CD14-positive monocyte (primary cell): ENCODE measurements at regions not wholly inside any gene's neighbourhood (a gene's known extent, or its start where the extent isn't known, plus 50 kb on each side); places are given as distances from the start of the nearest gene placed in this dataset.

ENCODE experiments used
- DNase-seq, 3 donors: peaks; one replicate each; pipeline ENCODE4 v3.0.0-alpha.2; 2011 to 2022
- H2AFZ ChIP-seq: 2 replicates; pipeline ENCODE4 v1.6.0; 2012; ENCODE audit warnings: mild to moderate bottlenecking, low read depth, low read length, inconsistent platforms; ENCODE audit not compliant: insufficient read depth, poor library complexity, severe bottlenecking
- H3K27ac ChIP-seq, 2 donors: 1 replicate in 1 of 2; 2 replicates in 1 of 2; pipeline ENCODE4 v1.5.1; 2012 to 2013; ENCODE audit warnings: low read length in 2 of 2, control low read depth in 1 of 2, inconsistent platforms in 1 of 2, low read depth in 1 of 2, mild to moderate bottlenecking in 1 of 2
- H3K27me3 ChIP-seq, 2 donors: one replicate each; pipeline versions ENCODE4 v1.6.0 to v1.6.1; 2011 to 2013; ENCODE audit warnings: low read length in 2 of 2; ENCODE audit not compliant: control insufficient read depth in 2 of 2, insufficient read depth in 2 of 2
- H3K36me3 ChIP-seq, 2 donors: replicated peaks in 1 of 2; 1 replicate in 1 of 2; 2 replicates in 1 of 2; pipeline versions ENCODE4 v1.5.1 to v1.6.1; 2012 to 2013; ENCODE audit warnings: low read length in 2 of 2, control low read depth in 1 of 2, inconsistent platforms in 1 of 2, mild to moderate bottlenecking in 1 of 2; ENCODE audit not compliant: insufficient read depth in 2 of 2, control insufficient read depth in 1 of 2
- H3K4me1 ChIP-seq, 2 donors: 1 replicate in 1 of 2; 2 replicates in 1 of 2; pipeline versions ENCODE4 v1.5.1 to v1.6.1; 2012 to 2013; ENCODE audit warnings: low read length in 2 of 2, control low read depth in 1 of 2, inconsistent platforms in 1 of 2, mild to moderate bottlenecking in 1 of 2, moderate library complexity in 1 of 2; ENCODE audit not compliant: insufficient read depth in 2 of 2, control insufficient read depth in 1 of 2
- H3K4me2 ChIP-seq: replicated peaks from 2 replicates; pipeline ENCODE3; 2012; ENCODE audit warnings: low read length, moderate library complexity, mild to moderate bottlenecking; ENCODE audit not compliant: poor library complexity, severe bottlenecking; ENCODE audit errors: extremely low read depth
- H3K4me3 ChIP-seq, 3 experiments: fragments of 200-600 bp in 1 of 3; sonication (generic) in 1 of 3; replicated peaks in 1 of 3; 1 replicate in 2 of 3; 2 replicates in 1 of 3; pipeline ENCODE4 v1.5.1; 2011 to 2013; ENCODE audit warnings: low read length in 3 of 3, mild to moderate bottlenecking in 3 of 3, control low read depth in 2 of 3, low read depth in 2 of 3, inconsistent platforms in 1 of 3, moderate library complexity in 1 of 3
- H3K79me2 ChIP-seq: 2 replicates; pipeline ENCODE4 v1.6.0; 2012; ENCODE audit warnings: mild to moderate bottlenecking, control low read depth, inconsistent platforms, low read length, moderate library complexity; ENCODE audit not compliant: insufficient read depth
- H3K9ac ChIP-seq: 2 replicates; pipeline ENCODE4 v1.6.0; 2017; ENCODE audit warnings: low read length, mild to moderate bottlenecking; ENCODE audit not compliant: insufficient read depth, poor library complexity, severe bottlenecking
- H3K9me3 ChIP-seq, 2 donors: replicated peaks in 1 of 2; 1 replicate in 1 of 2; 2 replicates in 1 of 2; pipeline versions ENCODE4 v1.5.1 to v1.6.1; 2012 to 2013; ENCODE audit warnings: low read length in 2 of 2, control low read depth in 1 of 2; ENCODE audit not compliant: control insufficient read depth in 1 of 2, insufficient read depth in 1 of 2
- H4K20me1 ChIP-seq: 2 replicates; pipeline ENCODE4 v1.6.0; 2012; ENCODE audit warnings: mild to moderate bottlenecking, low read length, control low read depth, moderate library complexity; ENCODE audit not compliant: insufficient read depth
- H3K27ac Mint-ChIP-seq, 7 donors: one replicate each; pipeline ENCODE4 v1.8.0; 2020; ENCODE audit warnings: mild to moderate bottlenecking in 7 of 7, mixed read lengths in 7 of 7, moderate library complexity in 6 of 7, inconsistent platforms in 2 of 7
- H3K27me3 Mint-ChIP-seq, 3 donors: one replicate each; pipeline ENCODE4 v1.8.0; 2021 to 2022; ENCODE audit warnings: low read depth in 3 of 3, mild to moderate bottlenecking in 3 of 3, mixed read lengths in 3 of 3, moderate library complexity in 3 of 3, inconsistent platforms in 1 of 3
- H3K36me3 Mint-ChIP-seq, 2 donors: one replicate each; pipeline ENCODE4 v1.8.0; 2020; ENCODE audit warnings: mixed read lengths in 2 of 2, inconsistent platforms in 1 of 2, mild to moderate bottlenecking in 1 of 2
- H3K4me1 Mint-ChIP-seq: one replicate; pipeline ENCODE4 v1.8.0; 2020; ENCODE audit warnings: mild to moderate bottlenecking, mixed read lengths
- H3K4me3 Mint-ChIP-seq, 2 donors: one replicate each; pipeline ENCODE4 v1.8.0; 2020; ENCODE audit warnings: mild to moderate bottlenecking in 2 of 2, mixed read lengths in 2 of 2, moderate library complexity in 1 of 2
- H3K9me3 Mint-ChIP-seq, 7 donors: one replicate each; pipeline ENCODE4 v1.8.0; 2020 to 2022; ENCODE audit warnings: mixed read lengths in 7 of 7, mild to moderate bottlenecking in 6 of 7, moderate library complexity in 6 of 7, inconsistent platforms in 2 of 7
- CTCF ChIP-seq: fragments of 200-600 bp; IDR thresholded peaks from one replicate; pipeline ENCODE4 v1.8.0; 2022; ENCODE audit warnings: antibody characterized with exemption, mild to moderate bottlenecking
- WGBS: methylation state at CpG from one replicate; pipeline ENCODE4 v1.1.5; 2013; ENCODE audit warnings: missing lambda C conversion rate; ENCODE audit not compliant: insufficient coverage; 5-methylcytosine and 5-hydroxymethylcytosine counted together
- intact Hi-C, 2 donors: fragments of 100-400 bp; cut with micrococcal nuclease; formaldehyde crosslinking; loops; one replicate each; pipeline versions ENCODE4 v1.15.0 to v1.15.1; 2023

- Histone ChIP-seq H3K79me2 (no peaks in the 10 kb centered on the region), H3K27ac (no peak overlapping the region), H3K9ac (no peak overlapping the region), H3K4me1 (no peaks in the 10 kb centered on the region), H4K20me1 (no peaks in the 10 kb centered on the region), H3K4me3 (no peak overlapping the region), H2AFZ (no peak overlapping the region), H3K4me2 (no peak overlapping the region), H3K36me3 (no peaks in the 10 kb centered on the region), H3K9me3 (no peaks in the 10 kb centered on the region), H3K27me3 (no peaks in the 10 kb centered on the region)
- no peak for TF ChIP-seq CTCF
- Mint-ChIP-seq H3K36me3 (no peaks in the 10 kb centered on the region), H3K4me1 (no peaks in the 10 kb centered on the region), H3K9me3 (peaks cover 0 to 6% (median 3%) of the 10 kb centered on the region in 7 donors), H3K27ac (no peak overlapping the region), H3K4me3 (no peak overlapping the region), H3K27me3 (no peaks in the 10 kb centered on the region)
- intact Hi-C loops = no loop called here
- 94% methylated on average over 3 of the region's 5 CpGs for WGBS
- no peak for DNase-seq
These were observed 318.8 kb upstream of the IGFBP3 start for GRCh38 chr7:46239846-46240245.

- WGBS = no CpG with 5 or more reads among the region's 1 CpG
- Histone ChIP-seq H2AFZ (no peak overlapping the region), H4K20me1 (no peaks in the 10 kb centered on the region), H3K36me3 (no peaks in the 10 kb centered on the region), H3K9me3 (no peaks in the 10 kb centered on the region), H3K27ac (no peak overlapping the region), H3K4me3 (no peak overlapping the region), H3K27me3 (no peaks in the 10 kb centered on the region), H3K4me1 (no peaks in the 10 kb centered on the region), H3K4me2 (no peak overlapping the region), H3K79me2 (no peaks in the 10 kb centered on the region), H3K9ac (no peak overlapping the region)
- no peak for TF ChIP-seq CTCF
- H3K4me3 Mint-ChIP-seq = no peak overlapping the region
- H3K9me3 Mint-ChIP-seq = peaks cover 0 to 3% (median 0%) of the 10 kb centered on the region in 7 donors
- H3K27ac Mint-ChIP-seq = no peak overlapping the region
- no peaks in the 10 kb centered on the region for H3K4me1 Mint-ChIP-seq
- no peak for DNase-seq
- intact Hi-C loops = no loop called here
- no peaks in the 10 kb centered on the region for H3K36me3 Mint-ChIP-seq
- no peaks in the 10 kb centered on the region for H3K27me3 Mint-ChIP-seq
These were observed 316.4 kb upstream of the IGFBP3 start for GRCh38 chr7:46237466-46237865.
